Pancreas (tissue), 10 donors: ENCODE measurements at regions not wholly inside any gene's neighbourhood (a gene's known extent, or its start where the extent isn't known, plus 50 kb on each side); places are given as distances from the start of the nearest gene placed in this dataset.
"Not testable (repeated sequence)": the region's sequence is repeated elsewhere in the genome, so short reads cannot be mapped to it uniquely, and the experiment has no call there.

Experiments
- ATAC-seq, 4 donors: fragments of 200-7000 bp; cut with Tn5 transposase; one replicate each; pipeline versions ENCODE4 v1.8.0 to v1.9.1; 2020; ENCODE audit warnings: mild to moderate bottlenecking in 4 of 4, moderate library complexity in 4 of 4
- DNase-seq, 6 donors: peaks; one replicate each; pipeline ENCODE4 v3.0.0-alpha.2; 2020
- FAIRE-seq: peaks from 2 replicates; lab custom pipeline; 2012; peaks lifted over from hg19 to GRCh38; lab: Jason Lieb, UNC
- H3K27ac ChIP-seq, 4 donors: fragments of 200-600 bp; sonication (generic); 1 replicate in 3 of 4; 2 replicates in 1 of 4; pipeline versions ENCODE4 v1.5.0 to v1.8.0; 2020
- H3K27me3 ChIP-seq, 4 donors: fragments of 200-600 bp; one replicate each; pipeline ENCODE4 v1.8.0; 2021
- H3K36me3 ChIP-seq, 3 donors: fragments of 200-600 bp; sonication (generic) in 1 of 3; one replicate each; pipeline versions ENCODE4 v1.5.0 to v1.8.0; 2020 to 2021
- H3K4me1 ChIP-seq, 3 donors: fragments of 200-600 bp; one replicate each; pipeline ENCODE4 v1.8.0; 2021
- H3K4me3 ChIP-seq, 4 donors: fragments of 200-600 bp; sonication (generic) in 2 of 4; one replicate each; pipeline versions ENCODE4 v1.5.0 to v1.8.0; 2020 to 2021
- H3K9me3 ChIP-seq, 4 donors: fragments of 200-600 bp; one replicate each; pipeline ENCODE4 v1.8.0; 2021
- CTCF ChIP-seq, 4 donors: fragments of 200-600 bp; sonication (generic) in 3 of 4; IDR thresholded peaks; one replicate each; pipeline versions ENCODE4 v1.5.0 to v1.8.0; 2021; ENCODE audit warnings: antibody characterized with exemption in 4 of 4
- WGBS, 2 donors: extraction: QIAGEN DNeasy Blood & Tissue Kit; methylation state at CpG; one replicate each; pipeline ENCODE4 v1.1.7; 2013; 5-methylcytosine and 5-hydroxymethylcytosine counted together
- intact Hi-C, 3 donors: fragments of 100-400 bp; cut with DNase I; formaldehyde crosslinking; loops; one replicate each; pipeline versions ENCODE4 v1.11.1 to v1.14.2; 2022
- donor health status: healthy with polysubstance abuse.
- donor health status: DM: no; HTN: no; CAD: no; lungs with moderate emphysema.
- donor health status: DM: no; HTN: no; CAD: no.
- donor health status: control.
- donor health status: control.
- donor health status: Bipolar disorder and iron deficiency.
- donor health status: DM: yes; HTN: yes; CAD: no.
- donor health status: DM: no; HTN: no; CAD: no.
- donor health status: DM: no; HTN: no; CAD: no.
- donor health status: DM: yes; HTN: yes; CAD: no.

- no peak for DNase-seq
- Histone ChIP-seq H3K9me3 (no peaks in the 10 kb centered on the region), H3K27me3 (no peaks in the 10 kb centered on the region), H3K27ac (no peak overlapping the region), H3K36me3 (no peaks in the 10 kb centered on the region), H3K4me3 (no peak overlapping the region), H3K4me1 (no peaks in the 10 kb centered on the region)
- no peak for ATAC-seq
- FAIRE-seq: no peak
- whole genome bisulfite sequencing, 2 donors: 59 to 71% methylated on average over 3 of the region's 3 CpGs
- TF ChIP-seq CTCF (IDR thresholded peaks at IDR 0.05): no peak
- intact Hi-C loops: no loop called here
Measured at GRCh38 chr17:71022758-71023157, 853.4 kb downstream of the KCNJ2 start.

GRCh38 chr17:71023249-71024030 lies 854.1 kb downstream of the KCNJ2 start:
- H3K27me3 ChIP-seq: no peaks in the 10 kb centered on the region
- H3K36me3 ChIP-seq: no peaks in the 10 kb centered on the region
- no peak for ATAC-seq
- H3K4me3 ChIP-seq: no peak overlapping the region
- no peaks in the 10 kb centered on the region for H3K4me1 ChIP-seq
- no peak for DNase-seq
- WGBS, 2 donors: 55% methylated on average over 8 of the region's 8 CpGs
- no peak overlapping the region for H3K27ac ChIP-seq
- intact Hi-C loops: no loop called here
- H3K9me3 ChIP-seq: no peaks in the 10 kb centered on the region
- TF ChIP-seq CTCF (IDR thresholded peaks at IDR 0.05): no peak
- FAIRE-seq: no peak

GRCh38 chr17:71024172-71024571 lies 854.8 kb downstream of the KCNJ2 start:
- FAIRE-seq: no peak

GRCh38 chr17:71024969-71025368 lies 855.6 kb downstream of the KCNJ2 start:
- intact Hi-C loops: no loop called here
- ATAC-seq (no peak), FAIRE-seq (no peak), DNase-seq (no peak)
- WGBS, 2 donors: 62 to 64% methylated on average over 2 of the region's 2 CpGs
- Histone ChIP-seq H3K4me3 (no peak overlapping the region), H3K27ac (no peak overlapping the region), H3K36me3 (no peaks in the 10 kb centered on the region), H3K4me1 (no peaks in the 10 kb centered on the region), H3K27me3 (no peaks in the 10 kb centered on the region), H3K9me3 (no peaks in the 10 kb centered on the region)
- no peak for TF ChIP-seq CTCF (IDR thresholded peaks at IDR 0.05)

More at GRCh38 chr17:71024172-71024571, 854.8 kb downstream of the KCNJ2 start:
- H3K27me3 ChIP-seq: no peaks in the 10 kb centered on the region
- intact Hi-C loops: no loop called here
- no peak overlapping the region for H3K27ac ChIP-seq
- H3K9me3 ChIP-seq: no peaks in the 10 kb centered on the region
- DNase-seq (no peak), ATAC-seq (no peak)
- no peaks in the 10 kb centered on the region for H3K4me1 ChIP-seq
- 53 to 58% methylated on average over 3 of the region's 3 CpGs for WGBS, 2 donors
- no peak for TF ChIP-seq CTCF (IDR thresholded peaks at IDR 0.05)
- H3K4me3 ChIP-seq: no peak overlapping the region
- H3K36me3 ChIP-seq: no peaks in the 10 kb centered on the region

GRCh38 chr17:71029246-71029645 lies 859.9 kb downstream of the KCNJ2 start:
- no peaks in the 10 kb centered on the region for H3K36me3 ChIP-seq
- no peaks in the 10 kb centered on the region for H3K27me3 ChIP-seq
- H3K27ac ChIP-seq: no peak overlapping the region
- no peak for DNase-seq
- no peak for ATAC-seq
- intact Hi-C loops: no loop called here
- H3K4me1 ChIP-seq: no peaks in the 10 kb centered on the region
- no peak overlapping the region for H3K4me3 ChIP-seq
- H3K9me3 ChIP-seq: no peaks in the 10 kb centered on the region
- TF ChIP-seq CTCF (IDR thresholded peaks at IDR 0.05): no peak
- FAIRE-seq: no peak

- FAIRE-seq, intact Hi-C loops, H3K27ac ChIP-seq, H3K4me1 ChIP-seq, H3K9me3 ChIP-seq, H3K4me3 ChIP-seq, H3K27me3 ChIP-seq, H3K36me3 ChIP-seq, ATAC-seq, DNase-seq: not testable (repeated sequence)
- WGBS, 2 donors: 79 to 92% methylated on average over 2 of the region's 2 CpGs
Measured at GRCh38 chr17:71031286-71031685, 862.0 kb downstream of the KCNJ2 start.
